ENCODE measurements at regions not wholly inside any gene's neighbourhood (a gene's known extent, or its start where the extent isn't known, plus 50 kb on each side); places are given as distances from the start of the nearest gene placed in this dataset.

GRCh38 chr14:71414631-71415403 lies 507.6 kb downstream of the PCNX1 start:
- no peak for DNase-seq (ENCODE audit: low read depth)
- H3K4me3 ChIP-seq (ENCODE audit: control insufficient read depth, low read depth, low read length), result no peak overlapping the region
- TF ChIP-seq CTCF (IDR thresholded peaks at IDR 0.05; ENCODE audit: control insufficient read depth, insufficient read depth, low read depth, low read length, missing control alignments), result no peak

- no peak for TF ChIP-seq CTCF (IDR thresholded peaks at IDR 0.05; ENCODE audit: control insufficient read depth, insufficient read depth, low read depth, low read length, missing control alignments)
- H3K4me3 ChIP-seq (ENCODE audit: control insufficient read depth, low read depth, low read length), result no peak overlapping the region
- no peak for DNase-seq (ENCODE audit: low read depth)
These were observed 508.1 kb downstream of the PCNX1 start for GRCh38 chr14:71415404-71415690.

GRCh38 chr14:71416392-71416791 lies 509.1 kb downstream of the PCNX1 start:
- no peak overlapping the region for H3K4me3 ChIP-seq (ENCODE audit: control insufficient read depth, low read depth, low read length)
- DNase-seq (ENCODE audit: low read depth), result no peak
- no peak for TF ChIP-seq CTCF (IDR thresholded peaks at IDR 0.05; ENCODE audit: control insufficient read depth, insufficient read depth, low read depth, low read length, missing control alignments)

GRCh38 chr14:71418532-71419245 lies 511.4 kb downstream of the PCNX1 start:
- H3K4me3 ChIP-seq (ENCODE audit: control insufficient read depth, low read depth, low read length), result no peak overlapping the region
- no peak for DNase-seq (ENCODE audit: low read depth)
- TF ChIP-seq CTCF (IDR thresholded peaks at IDR 0.05; ENCODE audit: control insufficient read depth, insufficient read depth, low read depth, low read length, missing control alignments), result no peak

GRCh38 chr14:71423481-71423880 lies 508.7 kb upstream of the RGS6 start:
- no peak for DNase-seq (ENCODE audit: low read depth)
- no peak overlapping the region for H3K4me3 ChIP-seq (ENCODE audit: control insufficient read depth, low read depth, low read length)
- TF ChIP-seq CTCF (IDR thresholded peaks at IDR 0.05; ENCODE audit: control insufficient read depth, insufficient read depth, low read depth, low read length, missing control alignments), result no peak

- H3K4me3 ChIP-seq (ENCODE audit: control insufficient read depth, low read depth, low read length), result no peak overlapping the region
- no peak for TF ChIP-seq CTCF (IDR thresholded peaks at IDR 0.05; ENCODE audit: control insufficient read depth, insufficient read depth, low read depth, low read length, missing control alignments)
- no peak for DNase-seq (ENCODE audit: low read depth)
These were observed 507.3 kb upstream of the RGS6 start for GRCh38 chr14:71424941-71425340.

All from AG09309 (cell line).